Uterus (tissue), 3 donors: ENCODE measurements at regions not wholly inside any gene's neighbourhood (a gene's known extent, or its start where the extent isn't known, plus 50 kb on each side); places are given as distances from the start of the nearest gene placed in this dataset. TPM values are rescaled to one million over a fixed set of nuclear protein-coding genes. Genes with fewer than 3 reads are reported as not detected.

Experiments
- DNase-seq, 2 donors: peaks; one replicate each; pipeline ENCODE4 v3.0.0-alpha.2; 2019 to 2020
- H3K27ac ChIP-seq, 2 donors: fragments of 200-600 bp; sonication (generic); 1 replicate in 1 of 2; 2 replicates in 1 of 2; pipeline ENCODE4 v1.5.1; 2016 to 2018
- H3K27me3 ChIP-seq, 2 donors: fragments of 200-600 bp; sonication (generic); one replicate each; pipeline ENCODE4 v1.5.1; 2018 to 2019; ENCODE audit warnings: control low read depth in 1 of 2
- H3K36me3 ChIP-seq, 2 donors: fragments of 200-600 bp; sonication (generic); one replicate each; pipeline ENCODE4 v1.5.1; 2019; ENCODE audit warnings: control low read depth in 1 of 2
- H3K4me1 ChIP-seq, 2 donors: fragments of 200-600 bp; sonication (generic); one replicate each; pipeline ENCODE4 v1.5.1; 2018 to 2019; ENCODE audit warnings: control low read depth in 1 of 2
- H3K4me3 ChIP-seq, 2 donors: fragments of 200-600 bp; sonication (generic); 1 replicate in 1 of 2; 2 replicates in 1 of 2; pipeline ENCODE4 v1.5.1; 2018 to 2019; ENCODE audit warnings: mild to moderate bottlenecking in 1 of 2
- H3K9me3 ChIP-seq, 2 donors: fragments of 200-600 bp; sonication (generic); one replicate each; pipeline ENCODE4 v1.5.1; 2019; ENCODE audit warnings: control low read depth in 1 of 2
- POLR2A ChIP-seq, 2 donors: fragments of 450-650 bp; IDR thresholded peaks; one replicate each; pipeline ENCODE4 v1.6.1; 2016; ENCODE audit warnings: antibody characterized with exemption in 2 of 2, mild to moderate bottlenecking in 1 of 2, moderate library complexity in 1 of 2
- intact Hi-C: fragments of 100-400 bp; cut with DNase I; formaldehyde crosslinking; loops from one replicate; pipeline ENCODE4 v1.15.1; 2023; ENCODE audit warnings: low total_unique reads
- small RNA-seq: library from RNA; depleted of rRNA; stranded (forward); fragments of <200 nt; gene quantifications from one replicate; pipeline ENCODE3, GENCODE V24; 2016
- TF ChIP-seq, protein P1 (sequence below), 4 experiments: fragments of 200-600 bp in 2 of 4; fragments of 450-650 bp in 2 of 4; sonication (generic) in 2 of 4; IDR thresholded peaks; one replicate each; pipeline ENCODE4 v1.5.1; 2016 to 2019; ENCODE audit warnings: antibody characterized with exemption in 4 of 4, mild to moderate bottlenecking in 2 of 4, moderate library complexity in 1 of 4
- donor health status: DM: yes; HTN: yes; CAD: no.

DNA sequence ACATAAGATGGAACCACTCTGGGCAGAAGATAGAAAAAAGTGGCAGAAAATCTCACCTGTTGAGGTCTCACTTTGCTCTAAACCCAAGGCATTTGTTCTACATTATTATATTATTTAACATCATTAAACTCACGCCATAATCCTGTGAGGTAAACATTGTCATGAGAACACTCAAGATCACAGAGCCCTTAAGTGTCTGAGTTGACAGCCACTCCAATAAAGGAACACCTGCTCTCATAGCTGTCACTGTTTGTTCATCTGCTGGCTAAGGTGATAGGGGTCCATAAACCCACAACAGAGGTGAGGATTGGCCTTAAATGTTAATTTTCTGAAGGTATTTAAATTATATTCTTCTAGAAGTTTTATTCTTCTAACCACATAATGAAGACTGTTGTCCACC, 439.7 kb downstream of the RIT2 start:
- intact Hi-C loops, result no loop called here
- Histone ChIP-seq H3K4me3 (no peak overlapping the region), H3K36me3 (no peaks in the 10 kb centered on the region), H3K4me1 (no peaks in the 10 kb centered on the region), H3K27ac (no peak overlapping the region), H3K9me3 (no peaks in the 10 kb centered on the region), H3K27me3 (no peaks in the 10 kb centered on the region)
- DNase-seq, result no peak
- TF ChIP-seq POLR2A (IDR thresholded peaks at IDR 0.05), result no peak
- TF ChIP-seq, protein P1, sequence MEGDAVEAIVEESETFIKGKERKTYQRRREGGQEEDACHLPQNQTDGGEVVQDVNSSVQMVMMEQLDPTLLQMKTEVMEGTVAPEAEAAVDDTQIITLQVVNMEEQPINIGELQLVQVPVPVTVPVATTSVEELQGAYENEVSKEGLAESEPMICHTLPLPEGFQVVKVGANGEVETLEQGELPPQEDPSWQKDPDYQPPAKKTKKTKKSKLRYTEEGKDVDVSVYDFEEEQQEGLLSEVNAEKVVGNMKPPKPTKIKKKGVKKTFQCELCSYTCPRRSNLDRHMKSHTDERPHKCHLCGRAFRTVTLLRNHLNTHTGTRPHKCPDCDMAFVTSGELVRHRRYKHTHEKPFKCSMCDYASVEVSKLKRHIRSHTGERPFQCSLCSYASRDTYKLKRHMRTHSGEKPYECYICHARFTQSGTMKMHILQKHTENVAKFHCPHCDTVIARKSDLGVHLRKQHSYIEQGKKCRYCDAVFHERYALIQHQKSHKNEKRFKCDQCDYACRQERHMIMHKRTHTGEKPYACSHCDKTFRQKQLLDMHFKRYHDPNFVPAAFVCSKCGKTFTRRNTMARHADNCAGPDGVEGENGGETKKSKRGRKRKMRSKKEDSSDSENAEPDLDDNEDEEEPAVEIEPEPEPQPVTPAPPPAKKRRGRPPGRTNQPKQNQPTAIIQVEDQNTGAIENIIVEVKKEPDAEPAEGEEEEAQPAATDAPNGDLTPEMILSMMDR (IDR thresholded peaks at IDR 0.05), result no peak

DNA sequence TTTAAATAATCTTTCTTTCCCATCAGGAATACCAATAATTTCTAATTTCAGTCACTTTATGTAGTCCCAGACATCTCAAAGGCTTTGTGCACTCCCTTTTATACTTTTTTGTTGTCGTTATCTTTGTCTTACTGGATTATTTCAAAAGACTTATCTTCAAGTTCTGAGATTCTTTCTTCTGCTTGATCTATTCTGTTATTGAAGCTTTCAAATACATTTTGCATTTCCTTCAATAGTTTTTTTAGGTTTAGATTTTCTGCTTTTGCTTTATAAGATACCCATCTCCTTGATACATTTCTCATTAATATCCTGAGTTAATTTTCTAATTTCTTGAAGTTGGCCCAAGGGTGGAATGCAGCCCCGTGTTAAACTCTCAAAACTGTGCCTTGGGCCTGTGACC, 432.4 kb downstream of the RIT2 start:
- no peaks in the 10 kb centered on the region for H3K36me3 ChIP-seq
- no peak overlapping the region for H3K4me3 ChIP-seq
- H3K9me3 ChIP-seq, result no peaks in the 10 kb centered on the region
- H3K4me1 ChIP-seq, result no peaks in the 10 kb centered on the region
- H3K27ac ChIP-seq, result no peak overlapping the region
- H3K27me3 ChIP-seq, result no peaks in the 10 kb centered on the region
- intact Hi-C loops, result no loop called here
- no peak for DNase-seq
- TF ChIP-seq, protein P1 (IDR thresholded peaks at IDR 0.05), result no peak
- TF ChIP-seq POLR2A (IDR thresholded peaks at IDR 0.05), result no peak

DNA sequence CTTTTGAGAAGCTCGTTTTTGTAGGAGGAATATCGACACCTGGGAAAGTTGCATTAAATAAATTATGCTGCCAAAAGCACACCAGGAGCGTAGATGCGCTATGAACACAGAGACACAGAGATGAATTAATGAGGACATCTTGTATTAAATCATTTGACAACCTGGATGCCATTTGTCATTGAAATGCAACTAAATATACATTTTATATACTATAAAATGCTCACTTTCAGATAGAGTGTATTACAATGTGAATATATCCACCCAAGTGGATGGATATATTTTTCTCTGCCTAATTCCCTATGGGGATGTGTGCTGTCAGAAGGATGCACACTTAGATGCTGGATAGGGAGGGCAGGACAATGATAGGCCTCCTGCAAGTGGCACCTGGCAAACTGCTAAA, 426.2 kb downstream of the RIT2 start:
- no peak for DNase-seq
- Histone ChIP-seq H3K4me3 (no peak overlapping the region), H3K36me3 (no peaks in the 10 kb centered on the region), H3K27ac (no peak overlapping the region), H3K27me3 (no peaks in the 10 kb centered on the region), H3K4me1 (no peaks in the 10 kb centered on the region), H3K9me3 (no peaks in the 10 kb centered on the region)
- TF ChIP-seq POLR2A (IDR thresholded peaks at IDR 0.05), result no peak
- TF ChIP-seq, protein P1 (IDR thresholded peaks at IDR 0.05), result no peak
- intact Hi-C loops, result no loop called here

Small RNAs in the stretch of these regions (small RNA-seq; reads per million reads assigned to genes)
- not detected for gene RNA5SP454
